T-helper 9 cell (primary cell): ENCODE measurements at regions not wholly inside any gene's neighbourhood (a gene's known extent, or its start where the extent isn't known, plus 50 kb on each side); places are given as distances from the start of the nearest gene placed in this dataset.

Source experiments
- DNase-seq: peaks from one replicate; pipeline ENCODE4 v3.0.0-alpha.2; 2020

GRCh38 chr9:38284588-38285051 is 107.9 kb upstream of the ALDH1B1 start:
- no peak for DNase-seq

GRCh38 chr9:38284039-38284575 is 108.4 kb upstream of the ALDH1B1 start:
- DNase-seq, result no peak

GRCh38 chr9:38282756-38283155 is 109.7 kb upstream of the ALDH1B1 start:
- DNase-seq, result no peak

GRCh38 chr9:38281917-38282316 is 110.6 kb upstream of the ALDH1B1 start:
- no peak for DNase-seq

GRCh38 chr9:38281196-38281595 is 111.3 kb upstream of the ALDH1B1 start:
- no peak for DNase-seq

- no peak for DNase-seq
Observed at GRCh38 chr9:38280251-38280800, 112.2 kb upstream of the ALDH1B1 start.

- DNase-seq, result no peak
Observed at GRCh38 chr9:38278931-38279679, 113.4 kb upstream of the ALDH1B1 start.

GRCh38 chr9:38278457-38278856 is 114.0 kb upstream of the ALDH1B1 start:
- no peak for DNase-seq

GRCh38 chr9:38277601-38278200 is 114.8 kb upstream of the ALDH1B1 start:
- no peak for DNase-seq

GRCh38 chr9:38276771-38277439 is 115.6 kb upstream of the ALDH1B1 start:
- no peak for DNase-seq

GRCh38 chr9:38274800-38275199 is 117.7 kb upstream of the ALDH1B1 start:
- DNase-seq, result no peak

- no peak for DNase-seq
Observed at GRCh38 chr9:38272710-38273109, 119.8 kb upstream of the ALDH1B1 start.

- DNase-seq, result no peak
Observed at GRCh38 chr9:38271666-38272241, 120.7 kb upstream of the ALDH1B1 start.

- DNase-seq, result no peak
Observed at GRCh38 chr9:38269775-38270174, 122.7 kb upstream of the ALDH1B1 start.

- no peak for DNase-seq
Observed at GRCh38 chr9:38263532-38263931, 129.0 kb upstream of the ALDH1B1 start.

- DNase-seq, result no peak
Observed at GRCh38 chr9:38259519-38260218, 132.8 kb upstream of the ALDH1B1 start.

GRCh38 chr9:38259056-38259455 is 133.4 kb upstream of the ALDH1B1 start:
- DNase-seq, result no peak

GRCh38 chr9:38257626-38258215 is 134.8 kb upstream of the ALDH1B1 start:
- DNase-seq, result no peak

GRCh38 chr9:38256461-38256860 is 136.0 kb upstream of the ALDH1B1 start:
- DNase-seq, result no peak

- no peak for DNase-seq
Observed at GRCh38 chr9:38255599-38255998, 136.9 kb upstream of the ALDH1B1 start.

- no peak for DNase-seq
Observed at GRCh38 chr9:38254756-38255155, 137.7 kb upstream of the ALDH1B1 start.

GRCh38 chr9:38254151-38254550 is 138.4 kb upstream of the ALDH1B1 start:
- no peak for DNase-seq
